ENCODE measurements at regions not wholly inside any gene's neighbourhood (a gene's known extent, or its start where the extent isn't known, plus 50 kb on each side); places are given as distances from the start of the nearest gene placed in this dataset.

DNA sequence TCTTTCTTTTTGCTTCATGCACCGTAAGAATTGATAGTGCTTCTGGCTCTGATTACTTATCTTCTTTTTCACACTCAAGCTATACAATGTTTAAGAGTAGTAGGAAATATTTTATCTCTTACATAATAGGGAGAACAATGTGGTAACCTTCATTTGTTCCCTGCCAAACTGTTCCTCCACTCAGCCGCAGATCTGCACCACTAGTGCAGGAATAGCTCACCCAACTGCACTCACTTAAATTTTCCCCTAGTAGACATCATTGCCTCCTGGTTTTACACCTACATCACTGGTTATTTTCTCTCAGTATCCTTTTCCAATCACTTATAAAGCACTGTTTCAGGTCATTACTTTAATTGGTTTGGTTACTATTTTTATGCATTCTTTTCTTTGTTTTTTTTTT lies 283.5 kb upstream of the ZNF804A start:
- TF ChIP-seq, protein P1, sequence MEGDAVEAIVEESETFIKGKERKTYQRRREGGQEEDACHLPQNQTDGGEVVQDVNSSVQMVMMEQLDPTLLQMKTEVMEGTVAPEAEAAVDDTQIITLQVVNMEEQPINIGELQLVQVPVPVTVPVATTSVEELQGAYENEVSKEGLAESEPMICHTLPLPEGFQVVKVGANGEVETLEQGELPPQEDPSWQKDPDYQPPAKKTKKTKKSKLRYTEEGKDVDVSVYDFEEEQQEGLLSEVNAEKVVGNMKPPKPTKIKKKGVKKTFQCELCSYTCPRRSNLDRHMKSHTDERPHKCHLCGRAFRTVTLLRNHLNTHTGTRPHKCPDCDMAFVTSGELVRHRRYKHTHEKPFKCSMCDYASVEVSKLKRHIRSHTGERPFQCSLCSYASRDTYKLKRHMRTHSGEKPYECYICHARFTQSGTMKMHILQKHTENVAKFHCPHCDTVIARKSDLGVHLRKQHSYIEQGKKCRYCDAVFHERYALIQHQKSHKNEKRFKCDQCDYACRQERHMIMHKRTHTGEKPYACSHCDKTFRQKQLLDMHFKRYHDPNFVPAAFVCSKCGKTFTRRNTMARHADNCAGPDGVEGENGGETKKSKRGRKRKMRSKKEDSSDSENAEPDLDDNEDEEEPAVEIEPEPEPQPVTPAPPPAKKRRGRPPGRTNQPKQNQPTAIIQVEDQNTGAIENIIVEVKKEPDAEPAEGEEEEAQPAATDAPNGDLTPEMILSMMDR (IDR thresholded peaks at IDR 0.05): no peak
- TF ChIP-seq POLR2AphosphoS5 (IDR thresholded peaks at IDR 0.05; ENCODE audit: insufficient read depth in 1 of 2, low read depth in 1 of 2): no peak
- TF ChIP-seq POLR2A (IDR thresholded peaks at IDR 0.05): no peak

All from vagina (tissue), 2 donors.